PC-3 (cell line): ENCODE measurements at regions not wholly inside any gene's neighbourhood (a gene's known extent, or its start where the extent isn't known, plus 50 kb on each side); places are given as distances from the start of the nearest gene placed in this dataset.

Experiments
- CTCF ChIP-seq: fragments of 300-600 bp; sonication (generic); conservative IDR thresholded peaks from 2 replicates; pipeline ENCODE4 v1.5.1; 2017; ENCODE audit warnings: antibody characterized with exemption, low read depth, mild to moderate bottlenecking, low read length
- EZH2 ChIP-seq: fragments of 300-600 bp; sonication (generic); IDR thresholded peaks from one replicate; pipeline ENCODE4 v1.6.1; 2017; ENCODE audit warnings: antibody characterized with exemption, mild to moderate bottlenecking, low read length; ENCODE audit not compliant: unreplicated experiment

GRCh38 chr3:72613871-72614270 is 234.4 kb downstream of the SHQ1 start:
- no peak for TF ChIP-seq CTCF
- TF ChIP-seq EZH2 = no peak
